ENCODE measurements at regions not wholly inside any gene's neighbourhood (a gene's known extent, or its start where the extent isn't known, plus 50 kb on each side); places are given as distances from the start of the nearest gene placed in this dataset.
"Not testable (repeated sequence)": the region's sequence is repeated elsewhere in the genome, so short reads cannot be mapped to it uniquely, and the experiment has no call there.

DNA sequence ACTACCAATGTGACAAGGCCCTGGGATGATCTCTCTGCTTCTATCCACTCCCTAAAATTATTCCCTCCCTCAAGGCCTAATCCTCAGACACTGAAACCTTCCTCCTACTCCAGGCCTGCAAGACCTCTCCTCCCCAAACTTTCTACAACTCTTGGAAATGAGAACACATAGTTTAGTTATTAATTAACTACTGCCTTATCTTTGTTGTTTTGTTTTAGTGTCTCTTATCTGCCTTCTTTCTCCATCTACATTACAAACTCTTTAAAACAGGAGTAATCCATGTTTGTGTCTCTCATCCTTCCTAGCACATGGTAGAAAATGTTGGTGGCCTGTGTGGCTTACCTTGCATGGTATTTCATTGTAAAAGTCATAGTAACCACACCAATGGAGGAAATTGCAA is 139.9 kb upstream of the G2E3 start:
- DNase-seq (ENCODE audit: low read depth, low spot score), result no peak

DNA sequence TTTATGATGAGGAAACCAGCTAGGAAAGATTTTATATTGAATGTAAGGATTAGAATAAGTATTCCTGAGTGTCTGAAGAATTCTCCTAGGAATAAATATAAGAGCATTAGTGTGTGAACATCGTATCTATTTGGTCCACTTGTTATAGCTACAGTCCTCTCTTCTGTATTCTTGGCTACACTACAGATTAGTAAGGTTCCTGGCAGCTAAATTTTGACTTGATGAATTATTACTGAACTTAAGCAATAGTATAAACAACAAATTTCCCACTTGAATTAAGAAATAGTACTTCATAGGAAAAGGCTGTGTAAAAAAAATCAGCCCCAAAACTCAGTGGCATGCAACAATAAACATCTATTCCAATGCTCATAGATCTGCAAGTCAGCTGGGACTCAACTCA is 138.4 kb upstream of the G2E3 start:
- DNase-seq (ENCODE audit: low read depth, low spot score), result no peak

GRCh38 chr14:30426463-30426862 is 132.5 kb upstream of the G2E3 start:
- no peak for DNase-seq (ENCODE audit: low read depth, low spot score)

DNA sequence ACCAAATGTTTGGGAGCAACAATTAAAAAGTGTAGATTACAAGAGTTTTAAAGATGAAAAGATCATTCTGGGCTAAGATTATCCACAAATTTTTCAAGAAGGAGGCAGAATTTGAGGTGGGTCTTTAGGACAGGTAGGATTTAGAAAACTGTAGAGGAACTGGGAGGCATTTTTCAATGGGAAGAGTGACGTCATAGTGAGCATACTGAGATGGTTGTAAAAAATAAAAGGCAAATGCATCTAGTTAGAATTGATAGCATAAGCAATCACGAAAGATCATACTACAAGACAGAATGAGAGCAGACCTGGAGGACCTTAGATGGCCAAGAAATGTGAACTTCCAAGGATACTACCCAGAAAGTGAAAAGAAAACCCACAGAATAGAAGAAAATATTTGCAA is 131.6 kb upstream of the G2E3 start:
- DNase-seq (ENCODE audit: low read depth, low spot score), result no peak

- no peak for DNase-seq (ENCODE audit: low read depth, low spot score)
Measured at GRCh38 chr14:30427846-30428245, 131.1 kb upstream of the G2E3 start.

- DNase-seq (ENCODE audit: low read depth, low spot score), result no peak
Measured at GRCh38 chr14:30431552-30431951, 127.4 kb upstream of the G2E3 start.

- DNase-seq (ENCODE audit: low read depth, low spot score), result no peak
Measured at GRCh38 chr14:30440961-30441360, 118.0 kb upstream of the G2E3 start.

- DNase-seq (ENCODE audit: low read depth, low spot score), result peak; percentile 78
Measured at GRCh38 chr14:30443368-30444007, 115.5 kb upstream of the G2E3 start.

DNA sequence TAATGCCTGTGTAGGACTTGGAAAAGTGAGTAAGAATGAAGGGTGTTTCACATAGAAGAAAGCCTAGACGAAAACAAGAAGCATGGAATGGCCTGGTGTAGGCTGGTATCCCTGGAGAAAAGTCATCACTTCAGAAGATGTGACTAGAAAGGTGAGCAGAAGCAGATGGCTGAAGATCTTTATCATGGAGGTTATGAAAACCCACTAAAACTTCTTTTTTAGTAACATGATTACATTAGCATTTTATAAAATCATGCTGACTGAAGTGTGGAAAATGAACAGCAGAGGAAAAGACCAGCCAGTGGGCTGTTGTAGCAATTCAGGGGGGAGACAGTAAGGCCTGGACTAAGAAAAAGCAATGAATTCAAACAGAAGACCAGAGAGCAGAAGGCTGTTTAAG is 114.5 kb upstream of the G2E3 start:
- no peak for DNase-seq (ENCODE audit: low read depth, low spot score)

GRCh38 chr14:30445011-30445793 is 113.8 kb upstream of the G2E3 start:
- DNase-seq (ENCODE audit: low read depth, low spot score), result no peak

DNA sequence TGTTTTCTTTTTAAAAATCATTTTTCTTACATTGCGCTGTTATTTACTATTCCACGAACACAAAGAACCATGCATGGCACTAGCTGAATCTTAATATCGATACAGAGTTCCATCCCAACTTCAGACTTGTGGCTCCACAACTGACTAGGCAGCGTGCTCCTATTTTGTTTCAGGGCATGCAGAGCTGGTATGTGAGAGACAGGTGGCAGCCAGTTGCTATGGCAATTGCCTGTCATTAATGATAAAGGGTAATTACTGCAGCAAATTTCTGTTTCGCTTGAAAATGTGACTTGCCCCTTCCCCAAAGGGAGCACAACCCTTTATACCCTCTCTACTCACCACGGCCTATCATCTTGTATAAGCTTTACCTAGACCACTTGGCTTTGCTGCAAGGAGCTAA is 113.1 kb upstream of the G2E3 start:
- no peak for DNase-seq (ENCODE audit: low read depth, low spot score)

GRCh38 chr14:30450631-30451545 is 108.1 kb upstream of the G2E3 start:
- peak; percentile 48 for DNase-seq (ENCODE audit: low read depth, low spot score)

DNA sequence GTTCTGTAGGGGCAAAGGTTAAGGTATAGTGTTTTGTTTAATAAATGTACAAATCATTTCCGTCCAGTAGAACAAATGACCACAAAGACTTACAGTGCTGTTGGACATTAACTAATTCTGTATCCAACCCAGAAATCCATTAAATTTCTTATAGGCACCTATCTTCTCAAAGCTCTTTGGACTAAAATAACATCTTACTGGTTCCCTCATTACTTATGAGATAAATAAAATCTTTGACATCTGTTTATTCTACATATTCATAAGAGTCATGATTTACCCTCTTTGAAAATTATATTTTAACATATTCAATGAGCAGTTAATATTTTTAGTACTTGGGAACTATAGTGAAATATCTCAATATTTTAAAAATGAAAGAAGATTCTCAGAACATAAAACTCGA is 102.7 kb upstream of the G2E3 start:
- DNase-seq (ENCODE audit: low read depth, low spot score), result no peak

GRCh38 chr14:30462358-30462757 is 96.6 kb upstream of the G2E3 start:
- DNase-seq (ENCODE audit: low read depth, low spot score), result no peak

DNA sequence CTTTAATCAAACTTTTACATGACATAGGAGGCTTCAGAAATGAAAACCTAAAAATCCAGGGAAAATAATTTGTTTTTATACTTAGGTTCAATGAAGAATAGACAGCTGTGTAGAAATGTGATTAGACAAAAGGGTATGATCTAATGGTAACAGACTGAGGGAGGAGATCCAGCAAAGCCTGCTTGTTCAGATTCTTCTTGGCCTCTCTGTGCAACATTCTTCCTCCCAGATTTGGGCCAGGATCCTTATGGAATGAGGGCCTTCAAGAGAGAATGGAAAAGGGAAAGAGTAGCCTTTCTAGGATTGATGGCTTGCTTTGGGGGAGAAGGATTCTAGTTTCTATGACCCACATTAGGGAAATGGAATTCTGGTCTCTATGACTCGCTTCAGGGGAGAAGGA is 94.5 kb upstream of the G2E3 start:
- no peak for DNase-seq (ENCODE audit: low read depth, low spot score)

- DNase-seq (ENCODE audit: low read depth, low spot score), result no peak
Measured at GRCh38 chr14:30468354-30468753, 90.6 kb upstream of the G2E3 start.

DNA sequence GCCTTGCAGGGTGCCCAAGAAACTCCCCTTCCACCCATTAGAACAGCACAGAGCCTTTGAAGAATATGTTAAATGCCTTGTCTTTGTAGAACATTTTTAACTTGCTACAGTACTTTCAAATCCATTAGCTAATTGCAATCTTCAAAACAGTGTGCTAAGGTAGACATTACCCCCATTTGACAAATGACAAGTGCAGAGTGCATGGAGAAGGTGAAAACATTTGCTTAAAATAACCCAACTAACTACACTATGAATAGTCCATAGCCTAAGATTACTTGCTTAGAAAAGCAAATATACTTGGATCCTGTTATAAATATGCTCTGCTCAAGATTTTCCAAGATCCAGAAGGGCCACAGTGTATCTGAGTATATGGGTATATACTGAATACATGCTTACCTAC is 87.0 kb upstream of the G2E3 start:
- DNase-seq (ENCODE audit: low read depth, low spot score), result no peak

DNA sequence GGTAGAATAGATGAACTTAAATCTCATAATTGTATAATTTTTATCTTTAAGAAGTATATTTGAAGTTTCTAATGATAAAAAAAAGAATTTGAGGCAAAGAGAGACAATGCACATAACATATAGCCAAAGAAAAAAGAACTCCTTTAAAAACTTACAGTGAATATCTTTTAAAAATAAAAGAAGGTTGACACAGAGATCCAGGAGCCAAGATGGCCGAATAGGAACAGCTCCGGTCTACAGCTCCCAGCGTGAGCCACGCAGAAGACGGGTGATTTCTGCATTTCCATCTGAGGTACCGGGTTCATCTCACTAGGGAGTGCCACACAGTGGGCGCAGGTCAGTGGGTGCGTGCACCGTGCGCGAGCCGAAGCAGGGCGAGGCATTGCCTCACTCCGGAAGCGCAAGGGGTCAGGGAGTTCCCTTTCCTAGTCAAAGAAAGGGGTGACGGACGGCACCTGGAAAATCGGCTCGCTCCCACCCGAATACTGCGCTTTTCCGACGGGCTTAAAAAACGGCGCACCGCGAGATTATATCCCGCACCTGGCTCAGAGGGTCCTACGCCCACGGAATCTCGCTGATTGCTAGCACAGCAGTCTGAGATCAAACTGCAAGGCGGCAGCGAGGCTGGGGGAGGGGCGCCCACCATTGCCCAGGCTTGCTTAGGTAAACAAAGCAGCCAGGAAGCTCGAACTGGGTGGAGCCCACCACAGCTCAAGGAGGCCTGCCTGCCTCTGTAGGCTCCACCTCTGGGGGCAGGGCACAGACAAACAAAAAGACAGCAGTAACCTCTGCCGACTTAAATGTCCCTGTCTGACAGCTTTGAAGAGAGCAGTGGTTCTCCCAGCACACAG is 84.9 kb upstream of the G2E3 start:
- DNase-seq (ENCODE audit: low read depth, low spot score), result not testable (repeated sequence)

DNA sequence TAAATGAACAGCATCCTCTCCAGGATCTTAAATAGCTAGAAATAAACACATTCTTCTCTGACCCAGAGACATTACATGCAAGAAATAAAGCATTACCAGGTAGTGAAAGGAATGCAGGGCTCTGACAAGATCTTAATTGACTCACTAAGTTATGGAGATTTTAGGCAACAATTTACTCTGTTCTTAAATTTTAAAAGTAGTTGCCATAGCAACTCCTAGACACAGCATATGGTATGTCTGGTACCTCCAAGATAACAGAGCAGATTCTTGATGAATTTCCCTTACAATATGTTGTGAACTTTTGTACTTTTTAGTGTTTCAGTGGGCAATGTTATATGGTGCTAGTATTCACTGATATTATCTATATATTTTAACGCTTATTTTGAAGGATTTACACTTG is 76.7 kb upstream of the G2E3 start:
- DNase-seq (ENCODE audit: low read depth, low spot score), result no peak

DNA sequence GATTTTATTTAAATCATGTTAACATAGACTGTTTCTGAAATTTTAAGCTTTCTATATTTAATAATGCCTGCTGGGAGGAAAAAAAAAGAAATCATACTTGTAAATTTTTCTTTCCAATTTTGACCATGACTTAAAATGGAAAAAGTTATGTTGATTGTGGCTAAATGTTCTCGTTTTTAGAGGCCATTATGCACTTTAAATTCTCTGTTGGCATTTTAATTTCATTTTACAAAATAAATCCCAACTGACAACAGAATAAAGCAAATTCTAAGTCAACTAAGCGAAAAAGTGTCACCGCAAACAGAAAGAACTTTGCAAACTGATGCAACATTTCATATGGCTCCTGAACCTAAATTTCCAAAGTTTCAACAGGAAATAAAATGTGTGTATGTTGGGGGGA is 74.8 kb upstream of the G2E3 start:
- DNase-seq (ENCODE audit: low read depth, low spot score), result no peak

DNA sequence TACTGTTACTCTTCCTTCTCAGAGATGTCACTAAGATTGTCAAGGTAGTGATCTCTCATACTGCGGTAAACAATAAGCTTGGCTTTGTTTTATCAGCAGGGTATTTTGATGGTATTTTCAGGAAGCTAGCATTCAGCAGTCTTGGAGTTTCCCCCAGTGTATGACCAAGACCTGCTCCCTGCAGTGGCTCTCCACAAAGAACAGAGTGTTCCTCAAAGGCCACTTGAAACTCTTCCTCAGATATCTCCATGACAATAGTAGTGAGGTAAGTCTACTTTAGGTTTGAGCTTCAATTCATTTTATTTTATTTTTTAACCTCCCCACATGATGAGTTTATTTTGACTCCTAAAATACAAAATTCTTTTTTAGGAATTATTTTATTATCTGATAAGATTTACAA is 74.0 kb upstream of the G2E3 start:
- no peak for DNase-seq (ENCODE audit: low read depth, low spot score)

DNA sequence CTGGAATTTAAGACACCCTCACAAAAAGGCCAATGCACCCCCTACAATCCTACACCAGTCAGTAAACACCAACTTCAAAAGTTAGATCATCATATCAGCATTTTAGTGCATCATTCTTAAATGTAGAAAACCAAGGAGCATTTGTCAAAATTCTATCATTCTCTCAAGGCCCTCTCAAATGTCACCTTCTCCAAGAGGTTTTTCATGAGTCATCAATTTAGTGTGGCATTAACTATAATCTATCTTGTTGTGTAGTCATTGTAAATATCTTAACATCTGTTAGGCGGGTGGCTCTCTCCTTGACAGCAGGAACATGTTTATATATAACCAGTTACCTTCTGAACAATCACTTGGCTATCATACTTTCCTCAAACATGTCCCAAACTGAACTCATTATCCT is 62.1 kb upstream of the G2E3 start:
- DNase-seq (ENCODE audit: low read depth, low spot score), result no peak

All from astrocyte of the hippocampus (primary cell).